Fibroblast of the conjunctiva (primary cell): ENCODE measurements at regions not wholly inside any gene's neighbourhood (a gene's known extent, or its start where the extent isn't known, plus 50 kb on each side); places are given as distances from the start of the nearest gene placed in this dataset.
"Not testable (repeated sequence)": the region's sequence is repeated elsewhere in the genome, so short reads cannot be mapped to it uniquely, and the experiment has no call there.

ENCODE experiments used
- DNase-seq: peaks from one replicate; pipeline ENCODE4 v3.0.0-alpha.2; 2010; ENCODE audit warnings: low read depth

- no peak for DNase-seq
These were observed 143.2 kb downstream of the HMHB1 start for GRCh38 chr5:143955141-143955540.

GRCh38 chr5:143957455-143957854, 145.5 kb downstream of the HMHB1 start:
- no peak for DNase-seq

GRCh38 chr5:143962201-143962600, 150.2 kb downstream of the HMHB1 start:
- DNase-seq = no peak

GRCh38 chr5:143964919-143965318, 153.0 kb downstream of the HMHB1 start:
- DNase-seq = no peak

GRCh38 chr5:143966280-143966679, 154.3 kb downstream of the HMHB1 start:
- no peak for DNase-seq

GRCh38 chr5:143968071-143968878, 156.3 kb downstream of the HMHB1 start:
- DNase-seq = peak; percentile 63

GRCh38 chr5:143970159-143970558, 158.2 kb downstream of the HMHB1 start:
- no peak for DNase-seq

GRCh38 chr5:143972068-143972467, 160.1 kb downstream of the HMHB1 start:
- no peak for DNase-seq

- no peak for DNase-seq
These were observed 164.1 kb downstream of the HMHB1 start for GRCh38 chr5:143976055-143976454.

GRCh38 chr5:143977891-143978461, 166.0 kb downstream of the HMHB1 start:
- no peak for DNase-seq

- DNase-seq = no peak
These were observed 167.2 kb downstream of the HMHB1 start for GRCh38 chr5:143979044-143979690.

- no peak for DNase-seq
These were observed 168.5 kb downstream of the HMHB1 start for GRCh38 chr5:143980506-143980905.

- not testable (repeated sequence) for DNase-seq
These were observed 171.0 kb downstream of the HMHB1 start for GRCh38 chr5:143982957-143983356.

GRCh38 chr5:143985832-143986515, 174.0 kb downstream of the HMHB1 start:
- peak; percentile 5 for DNase-seq

GRCh38 chr5:143986516-143987212, 174.7 kb downstream of the HMHB1 start:
- peak; percentile 13 for DNase-seq

- no peak for DNase-seq
These were observed 175.3 kb downstream of the HMHB1 start for GRCh38 chr5:143987264-143987663.

- DNase-seq = no peak
These were observed 176.0 kb downstream of the HMHB1 start for GRCh38 chr5:143987751-143988560.

GRCh38 chr5:143992496-143992895, 178.0 kb downstream of the YIPF5 start:
- no peak for DNase-seq

- DNase-seq = no peak
These were observed 167.6 kb downstream of the YIPF5 start for GRCh38 chr5:144002876-144003275.

GRCh38 chr5:144003636-144004035, 166.8 kb downstream of the YIPF5 start:
- DNase-seq = no peak

- no peak for DNase-seq
These were observed 166.3 kb downstream of the YIPF5 start for GRCh38 chr5:144004146-144004545.
